HG03571 (cell line): ENCODE measurements at regions not wholly inside any gene's neighbourhood (a gene's known extent, or its start where the extent isn't known, plus 50 kb on each side); places are given as distances from the start of the nearest gene placed in this dataset.

Source experiments
- ATAC-seq: cut with Tn5 transposase; IDR thresholded peaks from one replicate; pipeline ENCODE4 v1.9.1; 2021; ENCODE audit not compliant: unreplicated experiment

- ATAC-seq: no peak
These were observed 626.1 kb downstream of the PTPRC start for GRCh38 chr1:199264911-199265310.

- no peak for ATAC-seq
These were observed 626.5 kb downstream of the PTPRC start for GRCh38 chr1:199265319-199265718.

DNA sequence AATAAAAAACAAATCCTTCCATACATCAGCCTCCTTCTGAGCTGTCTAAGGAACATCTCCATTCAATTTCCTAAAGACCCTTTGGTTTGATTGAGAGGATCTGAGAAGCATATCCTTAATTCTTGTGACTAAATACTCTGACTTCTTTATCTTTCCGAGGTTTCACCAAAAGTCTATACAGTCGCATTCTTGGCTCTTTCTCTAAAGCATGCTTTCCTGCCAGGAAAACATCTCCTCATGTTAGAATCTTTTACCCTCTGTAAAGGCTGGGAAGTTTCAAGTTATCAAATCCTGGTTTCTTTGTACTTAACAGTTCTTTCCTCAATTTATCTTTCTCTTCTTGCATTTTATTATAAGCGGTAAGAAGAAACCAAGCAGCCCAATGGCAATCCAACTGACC is 630.4 kb downstream of the PTPRC start:
- ATAC-seq: no peak

DNA sequence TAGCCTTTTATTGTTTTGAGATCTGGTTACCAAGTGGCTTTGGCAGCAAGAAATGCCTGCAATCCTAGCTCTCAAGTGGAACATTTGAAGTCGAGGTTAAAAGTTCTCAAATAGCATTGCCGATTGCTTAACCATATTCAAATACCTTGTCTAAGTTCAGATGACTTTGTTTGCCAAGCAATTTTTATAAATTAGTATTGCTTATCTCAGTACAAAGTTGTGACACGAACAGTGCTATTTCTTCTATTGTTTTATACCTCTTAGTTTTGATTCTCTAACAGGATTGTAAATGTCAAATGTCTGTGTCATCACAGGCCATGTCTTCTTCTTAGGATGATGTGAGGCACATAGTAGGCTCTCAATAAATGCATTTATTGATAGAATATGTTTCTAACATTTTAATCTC is 633.3 kb downstream of the PTPRC start:
- ATAC-seq: no peak

- peak; percentile 78 for ATAC-seq
These were observed 633.8 kb downstream of the PTPRC start for GRCh38 chr1:199272628-199273086.

DNA sequence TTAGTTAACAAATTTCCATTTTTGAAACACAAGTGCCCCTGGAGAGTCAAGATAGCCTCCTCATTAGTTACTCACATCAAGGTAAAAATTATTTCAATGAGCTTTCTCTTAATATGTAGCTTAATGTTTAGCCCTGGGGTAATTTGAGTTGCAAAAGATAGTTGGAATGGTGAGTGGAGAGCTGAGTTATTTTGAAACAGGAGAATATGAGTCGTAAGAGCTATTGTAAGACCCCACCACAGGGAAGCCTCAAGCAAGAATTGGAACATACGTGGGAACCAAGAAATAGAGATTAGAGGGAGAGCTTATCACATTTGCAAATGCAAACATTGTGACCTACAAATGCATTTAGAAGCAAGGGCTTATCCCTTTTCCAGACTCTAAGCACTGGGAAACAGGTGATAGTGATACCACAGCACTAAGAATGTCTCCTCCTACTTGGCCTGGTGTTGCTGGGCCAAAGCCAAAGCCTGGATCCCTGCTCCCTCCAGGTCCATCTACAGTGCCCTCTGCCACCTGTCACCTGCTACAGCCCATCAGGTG is 635.1 kb downstream of the PTPRC start:
- no peak for ATAC-seq

DNA sequence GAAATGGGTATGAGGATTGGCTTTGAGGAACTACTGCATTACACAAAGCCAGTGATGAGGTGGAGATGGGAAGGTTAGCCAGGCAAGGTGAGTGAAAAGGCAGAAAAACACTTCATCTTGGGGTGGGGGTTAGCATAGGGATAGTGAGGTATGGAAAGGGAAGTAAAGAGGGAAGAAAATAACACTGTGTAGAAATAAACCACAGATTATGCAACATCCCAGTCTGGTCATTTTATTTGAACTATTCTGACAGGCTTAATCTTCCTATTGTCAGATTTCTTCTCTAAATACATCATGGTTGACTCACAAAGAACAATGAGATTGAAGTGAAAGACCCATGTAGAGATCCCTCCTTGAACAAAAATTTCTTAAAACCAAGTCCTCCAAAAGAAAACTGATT is 640.2 kb downstream of the PTPRC start:
- no peak for ATAC-seq

DNA sequence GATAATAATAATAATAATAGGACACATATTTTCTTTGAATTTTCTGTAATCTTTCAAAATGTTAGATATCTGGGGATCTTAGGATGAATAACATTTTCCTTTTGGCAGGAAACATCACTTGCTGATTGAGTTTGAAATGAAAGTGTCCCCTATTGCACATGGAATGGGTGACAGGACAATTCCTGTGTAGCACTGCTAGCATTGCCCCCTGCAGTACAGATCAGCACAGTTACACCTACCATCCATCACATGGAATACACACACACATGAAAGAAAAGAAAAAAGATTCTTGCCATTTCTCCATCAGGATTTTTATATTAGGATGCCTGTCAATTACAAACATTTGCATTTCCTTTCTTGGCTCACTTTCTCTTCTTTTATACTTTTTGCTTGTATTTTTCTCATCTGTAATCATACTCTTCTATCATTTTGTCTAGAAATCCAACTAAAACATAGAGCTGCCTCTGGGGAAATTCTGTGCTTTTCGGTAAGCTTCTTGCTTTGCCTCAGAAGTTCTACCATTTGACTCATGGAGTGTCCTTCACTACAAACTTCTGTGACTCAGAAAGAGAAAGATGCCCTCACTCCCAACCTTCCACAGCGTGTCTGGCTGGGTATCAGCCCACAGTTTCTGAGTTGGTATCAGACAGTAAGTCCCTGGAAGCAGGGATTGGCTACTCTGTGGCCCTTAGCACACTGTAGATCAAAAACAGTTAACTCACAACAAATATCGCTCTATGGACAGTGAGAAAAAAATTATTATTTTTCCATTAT is 641.2 kb downstream of the PTPRC start:
- peak; percentile 60 for ATAC-seq

- ATAC-seq: no peak
These were observed 644.0 kb downstream of the PTPRC start for GRCh38 chr1:199282751-199283305.

- ATAC-seq: no peak
These were observed 645.0 kb downstream of the PTPRC start for GRCh38 chr1:199283794-199284193.

DNA sequence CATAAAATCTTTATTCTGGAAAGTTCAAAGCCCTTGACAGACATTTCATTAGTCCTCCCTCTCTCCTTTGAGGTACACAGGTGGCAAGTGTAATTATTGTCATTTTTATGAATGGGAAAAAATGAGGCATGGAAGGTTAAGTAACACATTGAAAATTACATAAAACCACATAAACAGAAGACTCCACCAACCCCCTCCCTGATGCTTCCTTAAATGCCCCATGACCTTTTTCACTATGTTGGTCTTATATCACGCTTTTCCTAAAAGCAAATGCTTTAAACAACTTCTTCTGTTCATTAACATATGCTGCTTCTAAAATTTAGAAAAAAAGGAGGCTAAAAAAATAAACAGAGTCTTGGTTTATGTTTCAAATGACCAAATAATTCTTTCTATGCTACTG is 648.4 kb downstream of the PTPRC start:
- no peak for ATAC-seq

- no peak for ATAC-seq
These were observed 648.8 kb downstream of the PTPRC start for GRCh38 chr1:199287647-199288046.

DNA sequence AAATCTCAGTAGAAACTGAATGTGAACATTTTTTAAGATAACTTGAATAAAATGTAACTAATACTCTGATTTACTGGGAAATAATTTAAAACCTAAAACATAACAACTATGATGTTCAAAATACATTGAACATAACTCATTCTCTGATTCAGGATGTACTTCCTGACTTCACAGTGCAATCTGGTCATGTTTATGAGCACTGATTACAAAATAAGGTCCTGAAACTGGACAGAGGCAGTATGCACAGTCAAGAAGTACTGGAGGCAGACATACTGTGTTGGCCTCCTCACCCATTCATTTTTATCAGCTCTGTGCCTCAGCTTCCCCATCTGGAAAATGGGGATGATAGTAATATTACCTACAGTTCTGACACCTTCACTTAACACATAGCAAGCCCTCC is 651.3 kb downstream of the PTPRC start:
- no peak for ATAC-seq

DNA sequence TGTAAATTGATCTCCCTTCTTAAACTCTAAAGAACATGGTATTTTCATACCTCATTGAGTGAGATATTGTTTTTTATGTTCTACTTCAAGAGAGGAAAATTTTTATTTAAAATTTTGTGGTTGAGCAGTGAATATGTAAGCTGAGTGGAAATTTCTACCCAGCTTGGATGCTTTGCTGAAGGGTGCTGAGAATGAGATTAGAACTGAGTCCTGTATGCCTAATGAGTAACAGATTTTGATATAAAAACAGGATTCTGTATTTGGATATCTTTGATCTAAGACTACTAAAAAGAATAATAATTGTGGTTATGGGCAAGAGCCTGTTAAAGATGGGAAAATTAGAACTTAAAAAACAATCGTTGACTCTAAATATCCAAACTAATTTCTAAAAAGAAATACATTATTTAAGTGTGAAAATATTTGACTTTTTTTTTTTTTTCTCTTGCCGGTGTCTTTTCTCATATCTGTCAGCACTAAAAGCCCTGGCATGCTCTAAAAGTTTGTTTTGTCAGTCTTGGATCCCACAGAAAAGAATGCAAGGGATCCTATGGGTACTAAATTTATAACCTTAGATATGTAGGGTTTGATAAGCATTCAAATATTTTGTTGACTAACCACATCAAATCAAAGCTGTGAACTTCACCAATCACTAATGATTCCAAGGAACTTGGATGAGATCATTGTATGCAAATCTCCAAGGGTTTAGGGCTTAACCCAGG is 652.3 kb downstream of the PTPRC start:
- no peak for ATAC-seq

DNA sequence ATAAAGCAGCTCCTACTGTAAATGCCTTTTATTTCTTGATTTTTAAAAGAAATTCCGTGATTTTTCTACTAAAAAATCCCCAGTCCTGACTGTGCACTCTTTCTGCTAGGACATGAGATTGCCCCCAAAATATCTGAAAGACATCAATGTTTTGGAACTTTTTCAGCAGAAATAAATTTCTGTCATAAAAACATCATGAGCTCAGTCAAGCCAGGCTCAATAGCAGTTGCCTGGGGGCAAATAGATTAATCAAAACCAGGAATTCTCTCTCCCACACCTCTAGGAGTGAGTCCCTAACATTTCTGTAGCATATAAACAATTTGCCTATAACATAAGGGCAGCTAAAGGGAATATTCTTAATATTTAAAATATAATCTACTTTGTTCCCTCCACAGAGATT is 654.1 kb downstream of the PTPRC start:
- ATAC-seq: no peak

DNA sequence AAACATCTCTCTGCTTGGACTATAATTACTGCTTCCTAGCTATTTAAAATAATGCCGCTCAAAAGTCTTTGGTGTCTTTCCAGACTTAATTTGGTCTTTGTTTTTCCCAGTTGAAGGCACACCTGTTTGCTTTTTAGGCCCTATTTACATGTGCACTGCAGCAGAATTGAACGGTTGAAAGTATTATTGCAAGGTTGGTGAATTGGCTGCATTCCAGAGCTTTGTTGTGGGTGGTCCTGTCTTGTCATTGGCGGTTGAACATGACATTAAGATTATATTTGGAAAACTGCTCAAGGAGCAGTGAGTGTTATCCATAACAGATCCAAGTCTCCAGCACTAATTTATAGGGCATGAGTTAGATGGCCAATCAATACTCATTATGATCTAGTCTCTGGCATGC is 656.3 kb downstream of the PTPRC start:
- ATAC-seq: no peak

DNA sequence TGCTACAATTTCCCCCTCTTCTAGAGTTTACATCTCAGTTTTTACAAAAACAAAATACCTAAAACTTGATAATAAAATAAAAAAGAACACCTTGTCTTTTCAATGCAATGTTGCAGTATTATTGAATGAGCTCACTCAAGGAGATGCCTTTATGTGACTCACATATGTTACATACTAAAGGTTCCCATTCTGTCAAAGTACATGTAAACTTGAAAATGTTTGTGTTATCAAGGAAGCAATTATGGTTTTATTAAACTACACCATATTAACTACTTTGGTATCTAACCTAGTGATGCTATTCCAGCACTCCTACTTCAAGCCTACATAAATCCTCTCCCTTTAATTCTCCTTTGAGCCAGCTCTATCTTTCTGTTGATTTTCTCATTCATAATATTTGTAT is 658.3 kb downstream of the PTPRC start:
- ATAC-seq: no peak

- no peak for ATAC-seq
These were observed 659.0 kb downstream of the PTPRC start for GRCh38 chr1:199297887-199298286.

DNA sequence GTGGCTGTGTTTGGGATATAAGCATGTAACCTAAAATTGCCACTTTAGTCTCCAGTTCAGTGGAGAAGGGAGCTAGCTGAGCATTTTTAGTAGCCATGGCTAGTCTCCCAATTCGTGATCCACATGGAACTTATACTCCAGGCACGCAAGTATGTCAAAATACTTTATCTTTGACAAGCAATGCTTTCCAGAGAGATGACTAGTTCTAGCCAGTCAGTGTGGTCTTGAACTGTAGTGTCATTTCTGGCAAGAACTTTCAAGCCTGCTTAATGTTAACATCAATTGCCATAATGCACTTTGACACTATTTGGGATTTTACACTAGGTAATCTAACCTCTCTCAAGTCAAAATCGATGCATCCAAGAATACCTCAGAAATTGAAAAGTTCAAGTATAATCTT is 660.0 kb downstream of the PTPRC start:
- no peak for ATAC-seq

GRCh38 chr1:199301472-199302217 is 662.8 kb downstream of the PTPRC start:
- ATAC-seq: no peak

- ATAC-seq: no peak
These were observed 663.7 kb downstream of the PTPRC start for GRCh38 chr1:199302554-199302953.
